DOHH2 (cell line): ENCODE measurements at regions not wholly inside any gene's neighbourhood (a gene's known extent, or its start where the extent isn't known, plus 50 kb on each side); places are given as distances from the start of the nearest gene placed in this dataset.
"Not testable (repeated sequence)": the region's sequence is repeated elsewhere in the genome, so short reads cannot be mapped to it uniquely, and the experiment has no call there.

ENCODE experiments used
- H3F3A ChIP-seq: fragments of 200-600 bp; sonication (generic), shearing (Covaris generic); 2 replicates; pipeline ENCODE4 v1.6.0; 2016; ENCODE audit warnings: antibody characterized with exemption, mild to moderate bottlenecking; ENCODE audit not compliant: control insufficient read depth, insufficient read depth
- H3K27ac ChIP-seq: fragments of 200-600 bp; sonication (generic); 2 replicates; pipeline ENCODE4 v1.5.1; 2014; ENCODE audit warnings: low read depth, mild to moderate bottlenecking, low read length, moderate library complexity
- H3K27me3 ChIP-seq: fragments of 200-600 bp; sonication (generic); 2 replicates; pipeline ENCODE4 v1.6.1; 2014; ENCODE audit warnings: mild to moderate bottlenecking, low read length, mixed read lengths; ENCODE audit not compliant: control insufficient read depth
- H3K36me3 ChIP-seq: fragments of 200-600 bp; sonication (generic); 2 replicates; pipeline ENCODE4 v1.6.1; 2014; ENCODE audit warnings: mild to moderate bottlenecking, low read length, moderate library complexity, mixed read lengths; ENCODE audit not compliant: control insufficient read depth
- H3K4me1 ChIP-seq: fragments of 200-600 bp; sonication (generic); 2 replicates; pipeline ENCODE4 v1.6.1; 2014; ENCODE audit warnings: mild to moderate bottlenecking, low read length, mixed read lengths; ENCODE audit not compliant: control insufficient read depth
- H3K4me2 ChIP-seq: fragments of 200-600 bp; sonication (generic); 2 replicates; pipeline ENCODE4 v1.6.0; 2014; ENCODE audit warnings: mild to moderate bottlenecking, low read length, moderate library complexity
- H3K4me3 ChIP-seq: fragments of 200-600 bp; sonication (generic); 2 replicates; pipeline ENCODE4 v1.5.1; 2014; ENCODE audit warnings: mild to moderate bottlenecking, low read length, mixed read lengths
- H3K79me2 ChIP-seq: fragments of 200-600 bp; sonication (generic); 2 replicates; pipeline ENCODE4 v1.6.1; 2014; ENCODE audit warnings: mild to moderate bottlenecking, low read length, mixed read lengths; ENCODE audit not compliant: control insufficient read depth
- H3K9me2 ChIP-seq: fragments of 200-600 bp; sonication (generic); replicated peaks from 2 replicates; pipeline ENCODE4 v1.6.1; 2014; ENCODE audit warnings: mild to moderate bottlenecking, low read length, mixed read lengths; ENCODE audit not compliant: control insufficient read depth
- H3K9me3 ChIP-seq: fragments of 200-600 bp; sonication (generic); 2 replicates; pipeline ENCODE4 v1.6.1; 2014; ENCODE audit warnings: antibody characterized with exemption, low read length, mixed read lengths; ENCODE audit not compliant: control insufficient read depth, insufficient read depth
- H4K20me1 ChIP-seq: fragments of 200-600 bp; sonication (generic); 2 replicates; pipeline ENCODE4 v1.6.0; 2014; ENCODE audit warnings: low read depth, mild to moderate bottlenecking, antibody characterized with exemption, low read length, moderate library complexity; ENCODE audit not compliant: control insufficient read depth, insufficient read depth
- EZH2phosphoT487 ChIP-seq: fragments of 200-600 bp; sonication (generic); IDR thresholded peaks from 2 replicates; pipeline ENCODE4 v1.6.1; 2017; ENCODE audit warnings: borderline replicate concordance, mild to moderate bottlenecking, antibody characterized with exemption, low read length, moderate library complexity, mixed read lengths
- TF ChIP-seq, protein P1 (sequence below): fragments of 200-600 bp; sonication (generic); IDR thresholded peaks from one replicate; pipeline ENCODE4 v1.5.1; 2014; ENCODE audit warnings: antibody characterized with exemption, mild to moderate bottlenecking, low read depth, low read length; ENCODE audit not compliant: poor library complexity, severe bottlenecking

DNA sequence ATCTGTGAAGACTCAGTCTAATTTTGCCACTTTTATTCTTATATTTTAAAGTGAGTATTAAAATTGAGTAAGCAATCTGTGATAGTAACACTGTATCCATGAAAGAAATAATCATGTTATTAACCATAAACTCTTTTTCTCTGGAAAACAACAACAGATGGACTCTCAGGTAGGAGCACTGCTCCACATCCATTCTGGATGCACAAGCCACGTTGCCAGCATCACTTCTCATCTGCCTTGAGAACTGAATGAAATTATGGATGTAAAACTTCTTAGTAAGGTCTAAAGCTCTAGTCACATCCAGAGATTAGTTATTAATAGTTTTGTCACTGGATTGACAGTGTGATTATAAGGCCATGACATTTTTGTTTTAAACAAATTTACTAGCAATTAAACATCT, 489.1 kb upstream of the SYT1 start:
- Histone ChIP-seq H3K4me3 (no peak overlapping the region), H3K27me3 (no peaks in the 10 kb centered on the region), H3K9me2 (no peaks in the 10 kb centered on the region), H3K27ac (no peak overlapping the region), H3K4me1 (no peaks in the 10 kb centered on the region), H3K79me2 (no peaks in the 10 kb centered on the region), H3K36me3 (no peaks in the 10 kb centered on the region), H3F3A (no peaks in the 10 kb centered on the region), H3K4me2 (no peak overlapping the region), H4K20me1 (no peaks in the 10 kb centered on the region), H3K9me3 (peaks cover 3% of the 10 kb centered on the region; the same call in 1 of the 2 replicates)
- no peak for TF ChIP-seq EZH2phosphoT487
- TF ChIP-seq, protein P1, sequence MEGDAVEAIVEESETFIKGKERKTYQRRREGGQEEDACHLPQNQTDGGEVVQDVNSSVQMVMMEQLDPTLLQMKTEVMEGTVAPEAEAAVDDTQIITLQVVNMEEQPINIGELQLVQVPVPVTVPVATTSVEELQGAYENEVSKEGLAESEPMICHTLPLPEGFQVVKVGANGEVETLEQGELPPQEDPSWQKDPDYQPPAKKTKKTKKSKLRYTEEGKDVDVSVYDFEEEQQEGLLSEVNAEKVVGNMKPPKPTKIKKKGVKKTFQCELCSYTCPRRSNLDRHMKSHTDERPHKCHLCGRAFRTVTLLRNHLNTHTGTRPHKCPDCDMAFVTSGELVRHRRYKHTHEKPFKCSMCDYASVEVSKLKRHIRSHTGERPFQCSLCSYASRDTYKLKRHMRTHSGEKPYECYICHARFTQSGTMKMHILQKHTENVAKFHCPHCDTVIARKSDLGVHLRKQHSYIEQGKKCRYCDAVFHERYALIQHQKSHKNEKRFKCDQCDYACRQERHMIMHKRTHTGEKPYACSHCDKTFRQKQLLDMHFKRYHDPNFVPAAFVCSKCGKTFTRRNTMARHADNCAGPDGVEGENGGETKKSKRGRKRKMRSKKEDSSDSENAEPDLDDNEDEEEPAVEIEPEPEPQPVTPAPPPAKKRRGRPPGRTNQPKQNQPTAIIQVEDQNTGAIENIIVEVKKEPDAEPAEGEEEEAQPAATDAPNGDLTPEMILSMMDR = no peak

DNA sequence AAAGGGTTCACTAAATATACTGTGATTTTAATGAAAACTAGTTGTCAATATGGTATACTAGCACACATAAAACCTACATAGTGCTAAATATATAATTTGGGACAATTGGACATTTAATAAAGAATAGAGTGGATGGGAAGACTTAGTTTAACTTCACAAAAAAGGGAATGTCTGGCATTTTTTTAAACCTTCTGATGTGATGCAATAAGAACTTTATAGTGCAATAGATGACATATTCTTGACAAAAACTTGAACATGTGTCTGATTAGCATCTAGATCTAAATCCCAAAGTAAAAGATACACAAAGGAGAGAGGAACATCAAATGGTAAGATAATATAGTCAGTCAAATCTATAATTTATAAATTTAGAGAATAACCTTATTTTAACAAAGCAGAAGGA, 488.3 kb upstream of the SYT1 start:
- H3K9me3 ChIP-seq = peaks cover 3% of the 10 kb centered on the region; the same call in 1 of the 2 replicates
- H3K9me2 ChIP-seq = no peaks in the 10 kb centered on the region
- no peaks in the 10 kb centered on the region for H3K36me3 ChIP-seq
- no peaks in the 10 kb centered on the region for H3F3A ChIP-seq
- no peaks in the 10 kb centered on the region for H3K4me1 ChIP-seq
- no peak overlapping the region for H3K4me2 ChIP-seq
- no peak overlapping the region for H3K27ac ChIP-seq
- TF ChIP-seq, protein P1 = no peak
- TF ChIP-seq EZH2phosphoT487 = no peak
- H3K27me3 ChIP-seq = no peaks in the 10 kb centered on the region
- H3K79me2 ChIP-seq = no peaks in the 10 kb centered on the region
- no peaks in the 10 kb centered on the region for H4K20me1 ChIP-seq
- no peak overlapping the region for H3K4me3 ChIP-seq

DNA sequence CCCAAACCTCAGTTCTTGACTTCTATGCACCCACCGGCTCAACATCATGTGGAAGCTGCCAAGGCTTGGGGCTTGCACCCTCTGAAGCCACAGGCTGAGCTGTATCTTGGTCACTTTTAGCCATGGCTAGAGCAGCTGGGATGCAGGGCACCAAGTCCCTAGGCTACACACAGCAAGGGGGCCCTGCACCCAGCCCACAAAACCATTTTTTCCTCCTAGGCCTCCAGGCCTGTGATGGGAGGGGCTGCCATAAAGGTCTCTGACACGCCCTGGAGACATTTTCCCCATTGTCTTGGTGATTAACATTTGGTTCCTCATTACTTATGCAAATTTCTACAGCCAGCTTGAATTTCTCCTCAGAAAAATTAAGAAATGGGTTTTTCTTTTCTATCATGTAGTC, 485.5 kb upstream of the SYT1 start:
- not testable (repeated sequence) for H3K36me3 ChIP-seq, H3K9me3 ChIP-seq, H3K27ac ChIP-seq, H3K4me2 ChIP-seq, H3K4me1 ChIP-seq, H3K27me3 ChIP-seq, H3K4me3 ChIP-seq, H3F3A ChIP-seq, H3K79me2 ChIP-seq, H4K20me1 ChIP-seq, H3K9me2 ChIP-seq

DNA sequence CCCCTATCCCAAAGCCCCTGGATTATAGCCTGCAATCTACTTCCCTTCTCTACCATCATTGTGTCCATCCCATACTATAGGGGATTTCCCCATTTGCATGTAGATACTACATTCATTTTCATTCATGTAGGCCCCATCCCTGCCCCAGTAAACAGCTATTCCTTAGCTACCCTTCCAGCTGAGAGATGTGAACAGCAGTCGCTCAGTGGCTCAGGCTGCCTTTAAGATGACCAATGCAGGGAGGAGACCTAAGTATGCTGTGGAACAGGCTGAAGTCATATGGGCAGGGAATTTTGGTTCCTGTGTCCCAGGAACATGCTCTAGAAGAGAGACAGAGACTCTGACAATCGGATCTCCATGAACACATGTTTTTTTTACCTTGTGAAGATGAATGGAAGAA, 481.2 kb upstream of the SYT1 start:
- no peak for TF ChIP-seq EZH2phosphoT487
- TF ChIP-seq, protein P1 = no peak
- Histone ChIP-seq H3K27ac (no peak overlapping the region), H3K27me3 (no peaks in the 10 kb centered on the region), H4K20me1 (no peaks in the 10 kb centered on the region), H3K4me1 (no peaks in the 10 kb centered on the region), H3K4me2 (no peak overlapping the region), H3K79me2 (no peaks in the 10 kb centered on the region), H3K9me2 (no peaks in the 10 kb centered on the region), H3K9me3 (peaks cover 3% of the 10 kb centered on the region; the same call in 1 of the 2 replicates), H3F3A (no peaks in the 10 kb centered on the region), H3K4me3 (no peak overlapping the region), H3K36me3 (no peaks in the 10 kb centered on the region)
